ENCODE measurements at regions not wholly inside any gene's neighbourhood (a gene's known extent, or its start where the extent isn't known, plus 50 kb on each side); places are given as distances from the start of the nearest gene placed in this dataset.

DNA sequence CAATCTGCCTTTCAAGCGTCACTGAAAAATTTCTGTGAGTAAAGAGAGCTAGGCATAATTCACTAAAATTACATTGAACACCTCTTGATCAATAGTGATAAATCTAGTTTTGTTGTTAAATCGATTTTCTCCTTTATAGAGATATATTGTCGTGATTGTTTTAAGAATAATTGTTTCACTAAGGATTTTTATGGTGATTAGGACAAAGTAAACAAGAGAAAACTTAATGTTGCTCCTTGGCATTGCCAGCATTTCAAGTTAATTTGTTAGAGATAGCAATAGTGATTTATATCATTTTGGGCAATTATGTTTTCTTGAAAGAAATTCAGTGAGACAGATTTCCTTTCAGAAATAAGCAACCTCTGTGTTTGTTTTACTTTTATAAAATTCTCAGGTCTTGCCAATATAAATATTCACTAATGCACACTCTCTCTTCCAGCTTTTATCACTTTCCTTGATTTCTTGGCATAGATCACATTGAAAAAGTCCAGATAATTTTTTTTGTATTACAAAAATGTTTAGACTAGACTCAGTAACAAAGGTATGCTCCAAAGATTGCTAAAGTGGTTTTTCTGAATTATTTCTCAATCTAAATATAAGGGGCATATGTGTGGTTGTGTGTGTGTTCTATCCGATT is 538.7 kb downstream of the TFEC start:
- TF ChIP-seq, protein P1, sequence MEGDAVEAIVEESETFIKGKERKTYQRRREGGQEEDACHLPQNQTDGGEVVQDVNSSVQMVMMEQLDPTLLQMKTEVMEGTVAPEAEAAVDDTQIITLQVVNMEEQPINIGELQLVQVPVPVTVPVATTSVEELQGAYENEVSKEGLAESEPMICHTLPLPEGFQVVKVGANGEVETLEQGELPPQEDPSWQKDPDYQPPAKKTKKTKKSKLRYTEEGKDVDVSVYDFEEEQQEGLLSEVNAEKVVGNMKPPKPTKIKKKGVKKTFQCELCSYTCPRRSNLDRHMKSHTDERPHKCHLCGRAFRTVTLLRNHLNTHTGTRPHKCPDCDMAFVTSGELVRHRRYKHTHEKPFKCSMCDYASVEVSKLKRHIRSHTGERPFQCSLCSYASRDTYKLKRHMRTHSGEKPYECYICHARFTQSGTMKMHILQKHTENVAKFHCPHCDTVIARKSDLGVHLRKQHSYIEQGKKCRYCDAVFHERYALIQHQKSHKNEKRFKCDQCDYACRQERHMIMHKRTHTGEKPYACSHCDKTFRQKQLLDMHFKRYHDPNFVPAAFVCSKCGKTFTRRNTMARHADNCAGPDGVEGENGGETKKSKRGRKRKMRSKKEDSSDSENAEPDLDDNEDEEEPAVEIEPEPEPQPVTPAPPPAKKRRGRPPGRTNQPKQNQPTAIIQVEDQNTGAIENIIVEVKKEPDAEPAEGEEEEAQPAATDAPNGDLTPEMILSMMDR (IDR thresholded peaks at IDR 0.05), result no peak
- TF ChIP-seq POLR2A (IDR thresholded peaks at IDR 0.05), result no peak

All from heart left ventricle (tissue), 13 donors.